ENCODE measurements at regions not wholly inside any gene's neighbourhood (a gene's known extent, or its start where the extent isn't known, plus 50 kb on each side); places are given as distances from the start of the nearest gene placed in this dataset.

- no CpG with 5 or more reads among the region's 2 CpGs for WGBS
- no peak overlapping the region for H3K4me2 ChIP-seq (ENCODE audit: low read length, poor library complexity, severe bottlenecking)
Measured at GRCh38 chr11:127226949-127227348, 226.4 kb upstream of the KIRREL3 start.

GRCh38 chr11:127226380-127226779 is 225.8 kb upstream of the KIRREL3 start:
- Histone ChIP-seq H4K8ac (ENCODE audit: low read length) (no peak overlapping the region), H3K27me3 (ENCODE audit: control insufficient read depth in 1 of 2, insufficient read depth in 1 of 2, low read length in 2 of 2) (no peaks in the 10 kb centered on the region), H3K4me1 (ENCODE audit: control insufficient read depth, insufficient read depth, low read depth, low read length) (no peaks in the 10 kb centered on the region), H3K4ac (ENCODE audit: low read depth in 1 of 2, low read length in 2 of 2) (no peak overlapping the region), H3K36me3 (ENCODE audit: control insufficient read depth in 1 of 2, insufficient read depth in 2 of 2, low read depth in 1 of 2, low read length in 2 of 2) (no peaks in the 10 kb centered on the region), H3K23ac (ENCODE audit: low read length in 2 of 2) (no peak overlapping the region), H2AK5ac (ENCODE audit: low read length, severe bottlenecking) (no peak overlapping the region), H2BK15ac (ENCODE audit: low read depth, poor library complexity, severe bottlenecking) (no peak overlapping the region), H3K4me3 (ENCODE audit: insufficient read depth in 1 of 2, low read depth in 1 of 2, low read length in 2 of 2) (no peak overlapping the region), H2AFZ (ENCODE audit: low read depth, low read length) (no peak overlapping the region), H2BK5ac (ENCODE audit: low read depth, low read length, poor library complexity, severe bottlenecking) (no peak overlapping the region), H3K9me3 (ENCODE audit: control insufficient read depth, low read length) (no peaks in the 10 kb centered on the region), H3K4me2 (ENCODE audit: low read length, poor library complexity, severe bottlenecking) (no peak overlapping the region), H2BK12ac (ENCODE audit: low read length in 2 of 2) (no peak overlapping the region), H3K79me1 (replicated peaks; ENCODE audit: low read length, poor library complexity, severe bottlenecking) (no peaks in the 10 kb centered on the region), H3K14ac (ENCODE audit: low read length in 2 of 2) (no peak overlapping the region), H3K27ac (ENCODE audit: low read length, poor library complexity, severe bottlenecking) (no peak overlapping the region), H2BK120ac (ENCODE audit: low read depth, low read length) (no peak overlapping the region), H3K18ac (ENCODE audit: low read depth in 1 of 2, low read length in 2 of 2) (no peak overlapping the region), H4K91ac (ENCODE audit: low read length) (no peak overlapping the region), H3K9ac (ENCODE audit: low read length) (no peak overlapping the region)
- no peak for DNase-seq
- 100% methylated on average over 1 of the region's 1 CpG for WGBS

More at GRCh38 chr11:127226949-127227348, 226.4 kb upstream of the KIRREL3 start:
- Histone ChIP-seq H2BK15ac (ENCODE audit: low read depth, poor library complexity, severe bottlenecking) (no peak overlapping the region), H3K27me3 (ENCODE audit: control insufficient read depth in 1 of 2, insufficient read depth in 1 of 2, low read length in 2 of 2) (no peaks in the 10 kb centered on the region), H2BK5ac (ENCODE audit: low read depth, low read length, poor library complexity, severe bottlenecking) (no peak overlapping the region), H4K91ac (ENCODE audit: low read length) (no peak overlapping the region), H3K14ac (ENCODE audit: low read length in 2 of 2) (no peak overlapping the region), H3K27ac (ENCODE audit: low read length, poor library complexity, severe bottlenecking) (no peak overlapping the region), H4K8ac (ENCODE audit: low read length) (no peak overlapping the region), H3K79me1 (replicated peaks; ENCODE audit: low read length, poor library complexity, severe bottlenecking) (no peaks in the 10 kb centered on the region), H3K23ac (ENCODE audit: low read length in 2 of 2) (no peak overlapping the region), H3K36me3 (ENCODE audit: control insufficient read depth in 1 of 2, insufficient read depth in 2 of 2, low read depth in 1 of 2, low read length in 2 of 2) (no peaks in the 10 kb centered on the region), H2BK12ac (ENCODE audit: low read length in 2 of 2) (no peak overlapping the region), H3K4ac (ENCODE audit: low read depth in 1 of 2, low read length in 2 of 2) (no peak overlapping the region), H3K9me3 (ENCODE audit: control insufficient read depth, low read length) (no peaks in the 10 kb centered on the region), H3K4me1 (ENCODE audit: control insufficient read depth, insufficient read depth, low read depth, low read length) (no peaks in the 10 kb centered on the region), H2BK120ac (ENCODE audit: low read depth, low read length) (no peak overlapping the region), H2AFZ (ENCODE audit: low read depth, low read length) (no peak overlapping the region), H3K4me3 (ENCODE audit: insufficient read depth in 1 of 2, low read depth in 1 of 2, low read length in 2 of 2) (no peak overlapping the region), H2AK5ac (ENCODE audit: low read length, severe bottlenecking) (no peak overlapping the region), H3K18ac (ENCODE audit: low read depth in 1 of 2, low read length in 2 of 2) (no peak overlapping the region), H3K9ac (ENCODE audit: low read length) (no peak overlapping the region)
- no peak for DNase-seq

- no peak overlapping the region for H3K4ac ChIP-seq (ENCODE audit: low read depth in 1 of 2, low read length in 2 of 2)
- 91% methylated on average over 1 of the region's 1 CpG for WGBS
- no peak overlapping the region for H3K4me3 ChIP-seq (ENCODE audit: insufficient read depth in 1 of 2, low read depth in 1 of 2, low read length in 2 of 2)
- H3K4me1 ChIP-seq (ENCODE audit: control insufficient read depth, insufficient read depth, low read depth, low read length), result no peaks in the 10 kb centered on the region
- no peak overlapping the region for H4K91ac ChIP-seq (ENCODE audit: low read length)
- no peak overlapping the region for H3K23ac ChIP-seq (ENCODE audit: low read length in 2 of 2)
- no peak overlapping the region for H3K18ac ChIP-seq (ENCODE audit: low read depth in 1 of 2, low read length in 2 of 2)
- no peak overlapping the region for H2AK5ac ChIP-seq (ENCODE audit: low read length, severe bottlenecking)
- H3K9ac ChIP-seq (ENCODE audit: low read length), result no peak overlapping the region
- H2BK5ac ChIP-seq (ENCODE audit: low read depth, low read length, poor library complexity, severe bottlenecking), result no peak overlapping the region
- no peak overlapping the region for H2AFZ ChIP-seq (ENCODE audit: low read depth, low read length)
- no peak overlapping the region for H2BK15ac ChIP-seq (ENCODE audit: low read depth, poor library complexity, severe bottlenecking)
- H3K27me3 ChIP-seq (ENCODE audit: control insufficient read depth in 1 of 2, insufficient read depth in 1 of 2, low read length in 2 of 2), result no peaks in the 10 kb centered on the region
- no peaks in the 10 kb centered on the region for H3K79me1 ChIP-seq (replicated peaks; ENCODE audit: low read length, poor library complexity, severe bottlenecking)
- DNase-seq, result no peak
- H3K36me3 ChIP-seq (ENCODE audit: control insufficient read depth in 1 of 2, insufficient read depth in 2 of 2, low read depth in 1 of 2, low read length in 2 of 2), result no peaks in the 10 kb centered on the region
- no peaks in the 10 kb centered on the region for H3K9me3 ChIP-seq (ENCODE audit: control insufficient read depth, low read length)
- H2BK12ac ChIP-seq (ENCODE audit: low read length in 2 of 2), result no peak overlapping the region
- H3K4me2 ChIP-seq (ENCODE audit: low read length, poor library complexity, severe bottlenecking), result no peak overlapping the region
- H4K8ac ChIP-seq (ENCODE audit: low read length), result no peak overlapping the region
- H2BK120ac ChIP-seq (ENCODE audit: low read depth, low read length), result no peak overlapping the region
- H3K27ac ChIP-seq (ENCODE audit: low read length, poor library complexity, severe bottlenecking), result no peak overlapping the region
- H3K14ac ChIP-seq (ENCODE audit: low read length in 2 of 2), result no peak overlapping the region
Measured at GRCh38 chr11:127225619-127226018, 225.0 kb upstream of the KIRREL3 start.

- Histone ChIP-seq H2BK5ac (ENCODE audit: low read depth, low read length, poor library complexity, severe bottlenecking) (no peak overlapping the region), H3K4me2 (ENCODE audit: low read length, poor library complexity, severe bottlenecking) (no peak overlapping the region), H3K4me1 (ENCODE audit: control insufficient read depth, insufficient read depth, low read depth, low read length) (no peaks in the 10 kb centered on the region), H3K9me3 (ENCODE audit: control insufficient read depth, low read length) (no peaks in the 10 kb centered on the region), H3K27me3 (ENCODE audit: control insufficient read depth in 1 of 2, insufficient read depth in 1 of 2, low read length in 2 of 2) (no peaks in the 10 kb centered on the region), H3K23ac (ENCODE audit: low read length in 2 of 2) (no peak overlapping the region), H3K18ac (ENCODE audit: low read depth in 1 of 2, low read length in 2 of 2) (no peak overlapping the region), H4K91ac (ENCODE audit: low read length) (no peak overlapping the region), H3K9ac (ENCODE audit: low read length) (no peak overlapping the region), H3K14ac (ENCODE audit: low read length in 2 of 2) (no peak overlapping the region), H2BK120ac (ENCODE audit: low read depth, low read length) (no peak overlapping the region), H2BK15ac (ENCODE audit: low read depth, poor library complexity, severe bottlenecking) (no peak overlapping the region), H3K4ac (ENCODE audit: low read depth in 1 of 2, low read length in 2 of 2) (no peak overlapping the region), H2AK5ac (ENCODE audit: low read length, severe bottlenecking) (no peak overlapping the region), H3K79me1 (replicated peaks; ENCODE audit: low read length, poor library complexity, severe bottlenecking) (no peaks in the 10 kb centered on the region), H2BK12ac (ENCODE audit: low read length in 2 of 2) (no peak overlapping the region), H3K36me3 (ENCODE audit: control insufficient read depth in 1 of 2, insufficient read depth in 2 of 2, low read depth in 1 of 2, low read length in 2 of 2) (no peaks in the 10 kb centered on the region), H4K8ac (ENCODE audit: low read length) (no peak overlapping the region), H2AFZ (ENCODE audit: low read depth, low read length) (no peak overlapping the region), H3K4me3 (ENCODE audit: insufficient read depth in 1 of 2, low read depth in 1 of 2, low read length in 2 of 2) (no peak overlapping the region), H3K27ac (ENCODE audit: low read length, poor library complexity, severe bottlenecking) (no peak overlapping the region)
- no peak for DNase-seq
- WGBS, result 44% methylated on average over 2 of the region's 2 CpGs
Measured at GRCh38 chr11:127224276-127224675, 223.7 kb upstream of the KIRREL3 start.

Measured in mesenchymal stem cell (in vitro differentiated cells and primary cell).